ENCODE measurements at regions not wholly inside any gene's neighbourhood (a gene's known extent, or its start where the extent isn't known, plus 50 kb on each side); places are given as distances from the start of the nearest gene placed in this dataset.

GRCh38 chr2:67565262-67565661 lies 168.1 kb downstream of the ETAA1 start:
- BruUV-seq (replicated peaks) = no TSS peak
- CTCF ChIA-PET = no interaction called here
- no peak overlapping the region for H3K27ac ChIP-seq (ENCODE audit: control insufficient read depth, insufficient read depth)
- H3K36me3 ChIP-seq (ENCODE audit: control insufficient read depth in 2 of 2, insufficient read depth in 2 of 2, low read length in 1 of 2) = no peaks in the 10 kb centered on the region
- DNase-seq (ENCODE audit: low read depth, low spot score) (no peak), ATAC-seq (no peak), FAIRE-seq (no peak)
- no peak overlapping the region for H3K4me3 ChIP-seq
- H3K4me1 ChIP-seq (ENCODE audit: control insufficient read depth, insufficient read depth, low read length) = no peaks in the 10 kb centered on the region
- POLR2A ChIA-PET = no interaction called here
- no peak overlapping the region for H3K4me2 ChIP-seq (ENCODE audit: control insufficient read depth, insufficient read depth)
- H3K27me3 ChIP-seq (replicated peaks in 1 of 2; ENCODE audit: control insufficient read depth in 2 of 2, insufficient read depth in 2 of 2, low read length in 1 of 2) = no peaks in the 10 kb centered on the region
- TF ChIP-seq NFYA (IDR thresholded peaks at IDR 0.05; ENCODE audit: borderline replicate concordance, low read depth, low read length) = no peak
- TF ChIP-seq RELA (IDR thresholded peaks at IDR 0.05; ENCODE audit: borderline replicate concordance, partially characterized antibody) = no peak
- no peak for TF ChIP-seq ZSCAN29 (IDR thresholded peaks at IDR 0.05)
- TF ChIP-seq CEBPZ (IDR thresholded peaks at IDR 0.05; ENCODE audit: low read depth, low read length) = no peak
- no peak for TF ChIP-seq USF1 (IDR thresholded peaks at IDR 0.05; ENCODE audit: borderline replicate concordance, extremely low read length, insufficient read depth, low read depth, low read length)
- in situ Hi-C loops (cut with MboI) = no loop called here
- H3K9me3 ChIP-seq (replicated peaks; ENCODE audit: control insufficient read depth, insufficient read depth, low read length) = no peaks in the 10 kb centered on the region
- SMC1A ChIA-PET (ENCODE audit: uncharacterized antibody, unreplicated experiment) = no interaction called here
- H3K9ac ChIP-seq (ENCODE audit: control insufficient read depth, insufficient read depth, low read length) = no peak overlapping the region
- no peaks in the 10 kb centered on the region for H4K20me1 ChIP-seq (ENCODE audit: control insufficient read depth, insufficient read depth)
- intact Hi-C loops (cut with micrococcal nuclease; ENCODE audit: unreplicated experiment) = no loop called here
- no peaks in the 10 kb centered on the region for H3K79me2 ChIP-seq (ENCODE audit: control insufficient read depth, insufficient read depth, low read length)
- no peak overlapping the region for H2AFZ ChIP-seq (ENCODE audit: control insufficient read depth, low read depth, low read length)
- RAD21 ChIA-PET (ENCODE audit: unreplicated experiment) = no interaction called here

Data from GM12878 (cell line).